ENCODE measurements at regions not wholly inside any gene's neighbourhood (a gene's known extent, or its start where the extent isn't known, plus 50 kb on each side); places are given as distances from the start of the nearest gene placed in this dataset.

DNA sequence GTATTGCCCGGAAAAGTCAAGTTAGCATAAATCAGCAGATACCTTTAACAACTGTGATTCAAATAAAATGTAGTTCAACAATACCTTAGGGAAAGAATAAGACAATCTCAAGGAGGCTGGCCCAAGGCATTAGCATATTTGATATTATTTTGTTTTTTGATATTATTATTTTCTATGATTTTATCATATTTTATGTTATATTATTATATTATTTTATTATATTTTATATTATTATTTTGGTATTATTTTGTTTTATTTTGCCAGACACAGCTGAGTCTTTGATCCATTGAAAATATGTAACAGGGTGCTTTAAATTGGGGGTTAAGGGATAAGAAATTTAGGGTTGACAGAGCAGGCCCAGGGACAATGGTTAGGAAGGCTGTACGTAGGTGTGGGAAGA lies 607.9 kb upstream of the USP15 start:
- DNase-seq (ENCODE audit: low read depth in 4 of 4, low spot score in 3 of 4): no peak

DNA sequence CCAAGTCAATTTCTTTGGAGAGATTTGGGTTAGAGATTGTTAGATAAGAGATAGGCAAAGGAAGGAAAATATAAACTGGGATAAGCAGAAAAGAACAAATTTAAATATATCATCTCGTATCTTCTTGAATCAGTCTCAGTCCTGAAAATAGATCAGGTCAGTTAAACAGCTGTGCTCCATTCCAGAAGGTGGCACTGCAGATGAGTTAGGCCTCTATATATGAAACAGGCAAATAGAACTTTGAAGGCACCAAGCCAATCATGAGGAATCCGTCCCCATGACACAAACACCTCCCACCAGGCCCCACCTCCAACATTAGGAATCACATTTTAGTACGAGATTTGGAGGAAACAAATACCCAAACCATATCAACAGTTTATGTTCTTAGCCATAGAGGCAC lies 605.5 kb upstream of the USP15 start:
- no peak for DNase-seq (ENCODE audit: low read depth in 4 of 4, low spot score in 3 of 4)

DNA sequence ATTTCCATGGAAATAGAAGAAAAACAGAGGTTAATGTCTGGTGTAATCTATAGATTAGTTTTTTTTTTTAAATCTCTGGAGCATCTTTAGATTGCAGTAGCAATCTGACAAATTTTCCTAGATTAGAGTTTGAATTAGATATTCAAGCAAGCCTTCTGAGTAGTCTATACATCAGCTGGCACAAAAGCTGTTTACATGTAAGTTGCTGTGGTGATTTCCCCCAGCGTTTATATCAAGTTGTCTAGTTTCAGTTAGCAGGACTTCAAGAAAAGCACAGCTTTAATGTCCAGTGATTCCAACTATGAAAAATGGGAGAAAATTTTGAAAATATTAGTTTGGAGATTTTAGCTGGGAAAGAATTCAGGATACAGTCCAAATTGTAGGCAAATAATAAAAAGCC lies 605.0 kb upstream of the USP15 start:
- no peak for DNase-seq (ENCODE audit: low read depth in 4 of 4, low spot score in 3 of 4)

DNA sequence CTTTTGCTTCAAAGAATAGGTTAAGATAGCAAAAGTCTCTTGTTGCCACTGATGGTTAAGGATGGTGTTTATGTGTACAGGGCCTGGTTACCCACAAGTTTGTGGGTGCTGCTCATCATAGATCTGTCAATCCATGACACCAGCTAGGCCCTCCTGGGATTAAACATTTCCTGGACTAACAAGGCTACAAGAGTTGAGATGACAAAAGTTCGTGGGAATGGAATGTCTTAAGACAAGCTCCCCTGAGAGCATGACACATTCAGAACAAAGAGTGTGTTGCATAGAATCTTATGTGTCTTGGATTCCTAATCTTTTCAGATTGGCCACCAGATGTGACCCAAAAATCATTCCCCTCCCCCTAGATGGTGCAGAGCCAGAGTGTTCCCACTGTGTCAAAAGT lies 592.5 kb upstream of the USP15 start:
- no peak for DNase-seq (ENCODE audit: low read depth in 4 of 4, low spot score in 3 of 4)

DNA sequence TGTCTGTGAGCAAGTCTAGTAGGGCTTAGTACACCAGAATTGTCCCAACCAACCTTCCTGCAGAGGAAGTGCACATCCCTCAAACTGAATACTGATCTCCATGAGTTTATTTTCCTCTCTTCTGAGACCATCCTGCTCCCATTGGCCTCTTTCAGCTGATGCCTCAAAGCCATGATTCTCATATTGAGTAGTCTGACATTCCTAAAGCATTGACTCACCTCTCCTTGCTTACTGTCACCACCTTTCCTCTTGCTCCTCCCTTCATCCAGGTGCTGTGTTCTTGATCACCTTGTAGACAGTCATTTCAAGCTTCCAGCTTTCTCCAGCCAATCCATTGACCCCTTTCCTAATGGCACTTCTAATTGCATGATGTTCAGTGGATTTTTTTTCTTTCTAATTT lies 583.7 kb upstream of the USP15 start:
- DNase-seq (ENCODE audit: low read depth in 4 of 4, low spot score in 3 of 4): no peak

DNA sequence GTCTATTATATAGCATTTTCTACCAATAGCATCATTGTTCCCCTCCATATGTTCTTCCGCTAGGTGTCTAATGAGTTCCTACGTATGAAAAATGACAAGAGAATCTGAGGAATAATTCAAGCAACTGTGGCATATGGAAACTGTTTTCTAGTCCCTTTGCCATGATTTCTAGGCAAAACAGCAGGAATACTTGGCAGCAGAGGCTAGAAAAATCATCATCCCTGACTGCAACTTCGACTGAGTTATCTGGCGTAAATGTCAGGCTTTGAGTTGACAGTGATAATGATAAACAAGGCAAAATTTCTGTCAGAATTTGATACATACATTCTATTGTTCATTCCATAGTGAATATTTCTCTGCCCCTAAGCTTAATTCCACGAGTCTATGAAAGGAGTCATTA lies 572.8 kb upstream of the USP15 start:
- no peak for DNase-seq (ENCODE audit: low read depth in 4 of 4, low spot score in 3 of 4)

DNA sequence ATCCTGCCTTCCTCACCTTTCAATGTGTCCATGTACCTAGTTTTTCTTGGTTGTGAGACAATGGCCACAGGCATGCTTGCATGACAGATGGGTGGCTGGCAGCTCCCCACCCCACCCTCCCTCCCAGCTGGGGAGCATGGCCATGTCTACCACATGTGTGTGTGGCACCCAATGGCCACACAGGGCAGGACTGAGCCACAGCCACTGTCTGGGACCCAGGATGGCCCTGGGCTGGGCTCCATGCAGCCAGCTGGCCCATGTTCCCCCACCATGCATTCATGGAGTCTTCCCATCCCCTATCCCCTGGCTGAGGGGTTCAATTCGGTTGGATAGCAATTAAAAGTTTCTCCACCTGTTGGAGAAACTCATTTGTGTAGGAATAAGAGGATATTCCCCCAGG lies 566.0 kb upstream of the USP15 start:
- DNase-seq (ENCODE audit: low read depth in 4 of 4, low spot score in 3 of 4): no peak

DNA sequence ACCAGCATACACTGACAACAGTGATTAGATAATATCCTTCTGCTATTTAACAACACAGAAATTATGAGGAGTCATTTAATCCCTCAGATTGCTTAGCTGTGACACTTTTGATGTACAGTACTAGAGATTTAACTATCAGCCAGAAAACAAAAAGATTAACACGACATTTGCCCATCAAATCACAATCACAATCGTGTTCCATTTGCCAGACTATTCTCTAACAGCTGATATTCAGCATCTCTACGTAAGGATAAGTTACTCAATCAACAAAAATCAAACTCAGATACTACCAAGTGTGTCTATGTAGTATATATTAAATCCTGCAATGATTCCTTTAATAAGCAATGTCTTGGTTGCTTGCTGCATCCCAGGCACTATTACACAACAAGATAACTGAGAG lies 558.7 kb upstream of the USP15 start:
- no peak for DNase-seq (ENCODE audit: low read depth in 4 of 4, low spot score in 3 of 4)

DNA sequence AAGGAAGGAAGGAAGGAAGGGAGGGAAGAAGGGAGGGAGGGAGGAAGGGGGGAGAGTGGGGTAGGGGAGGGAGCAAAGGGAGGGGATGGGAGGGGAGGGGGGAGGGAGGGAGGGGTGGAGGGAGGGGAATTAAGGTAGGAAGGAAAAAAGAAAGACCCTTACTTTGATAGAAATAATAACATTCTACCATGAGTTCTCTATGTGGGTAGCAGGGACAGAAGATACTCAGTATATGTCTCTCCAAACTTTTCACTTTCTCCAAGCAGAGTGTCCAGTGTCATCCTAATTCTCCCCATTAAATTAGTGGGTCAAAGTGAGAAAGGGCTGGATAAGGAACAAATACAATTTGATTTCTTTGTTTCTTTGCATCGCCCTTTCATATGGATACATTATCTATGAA lies 553.4 kb upstream of the USP15 start:
- no peak for DNase-seq (ENCODE audit: low read depth in 4 of 4, low spot score in 3 of 4)

DNA sequence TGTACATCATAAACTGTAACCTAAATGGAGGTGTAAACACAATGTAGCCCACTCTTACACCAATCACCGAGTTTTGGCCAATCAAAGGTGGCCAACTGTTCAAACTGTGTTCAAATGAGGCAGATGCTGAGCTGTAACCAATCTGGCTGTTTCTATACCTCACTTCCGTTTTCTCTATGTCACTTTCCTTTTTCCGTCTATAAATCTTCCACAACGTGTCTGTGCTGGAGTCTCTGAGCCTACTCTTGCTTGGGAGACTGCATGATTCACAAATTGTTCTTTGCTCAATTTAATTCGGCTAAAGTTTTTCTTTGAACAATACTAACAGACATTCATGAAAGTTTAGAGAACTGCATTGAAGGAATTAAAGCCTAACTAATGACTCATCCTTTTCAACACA lies 547.1 kb upstream of the USP15 start:
- DNase-seq (ENCODE audit: low read depth in 4 of 4, low spot score in 3 of 4): no peak

DNA sequence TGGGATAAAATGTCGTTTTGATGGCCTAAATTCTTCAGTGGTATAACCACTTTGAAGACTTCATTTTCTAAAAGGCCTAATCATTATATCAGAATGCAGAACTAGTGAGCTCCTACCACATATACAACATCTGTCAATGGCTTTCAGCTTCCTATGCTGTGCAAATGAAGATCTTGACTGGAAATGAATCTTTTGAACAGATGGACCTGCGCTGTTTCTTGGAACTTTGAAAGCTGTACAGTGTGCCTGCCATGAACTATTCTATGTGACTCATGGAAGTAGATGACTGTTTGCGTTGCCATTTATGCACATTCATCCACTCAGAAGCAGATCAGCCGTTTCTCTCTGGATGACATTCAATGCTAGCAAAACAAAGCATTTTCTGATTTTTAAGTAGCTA lies 542.2 kb upstream of the USP15 start:
- DNase-seq (ENCODE audit: low read depth in 4 of 4, low spot score in 3 of 4): no peak

DNA sequence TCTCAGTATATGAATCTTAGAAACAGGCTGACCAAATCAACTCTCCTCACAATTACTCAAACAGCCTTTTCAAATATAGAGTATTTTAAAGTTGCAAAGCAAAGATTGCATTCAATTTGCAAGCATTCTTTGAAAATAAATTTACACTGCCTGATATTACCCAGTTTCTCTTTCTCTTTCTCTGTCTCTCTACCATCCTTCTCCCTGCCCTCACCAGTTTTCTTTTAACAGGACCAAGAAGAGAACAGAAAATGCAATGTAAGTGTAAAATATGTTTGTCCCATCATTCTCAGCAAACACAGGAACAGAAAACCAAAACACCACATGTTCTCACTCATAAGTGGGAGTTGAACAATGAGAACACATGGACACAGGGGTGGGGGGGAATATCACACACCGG lies 520.3 kb upstream of the USP15 start:
- no peak for DNase-seq (ENCODE audit: low read depth in 4 of 4, low spot score in 3 of 4)

DNA sequence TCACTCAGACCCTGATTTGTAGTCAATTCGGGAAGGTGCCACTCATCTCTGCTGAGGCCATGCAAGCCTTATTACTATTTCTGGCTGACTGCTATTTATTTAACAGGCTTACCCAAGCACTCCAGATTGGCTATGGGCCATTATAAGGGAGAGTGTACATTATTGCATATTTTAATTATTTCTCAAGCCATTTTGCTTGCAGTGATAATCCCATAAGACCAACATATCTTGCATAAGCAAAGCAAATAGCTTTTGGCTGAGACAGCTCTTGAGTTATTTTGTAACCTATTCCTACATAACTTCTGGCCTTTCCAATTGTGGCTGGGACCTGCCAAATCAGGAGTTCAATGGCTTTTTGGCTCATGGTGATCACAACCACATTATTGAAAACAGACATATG lies 509.6 kb upstream of the USP15 start:
- DNase-seq (ENCODE audit: low read depth in 4 of 4, low spot score in 3 of 4): no peak

DNA sequence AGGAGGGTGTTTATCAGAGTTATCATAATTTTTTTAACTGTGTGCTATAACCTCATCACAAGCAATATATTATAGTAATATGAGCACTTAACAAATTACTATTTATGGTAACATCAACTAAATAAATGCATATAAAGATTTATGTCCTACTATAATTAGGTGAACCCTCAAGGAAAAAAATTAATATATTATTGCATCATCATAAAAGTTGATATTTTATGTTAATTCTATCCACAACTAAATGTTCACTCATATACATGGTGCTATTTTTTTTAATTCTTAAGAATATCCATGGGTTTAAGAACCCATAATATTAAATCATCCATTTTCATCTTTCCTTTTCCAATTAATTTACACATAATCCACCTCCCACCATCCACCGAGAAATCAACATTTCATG lies 506.0 kb upstream of the USP15 start:
- DNase-seq (ENCODE audit: low read depth in 4 of 4, low spot score in 3 of 4): no peak

DNA sequence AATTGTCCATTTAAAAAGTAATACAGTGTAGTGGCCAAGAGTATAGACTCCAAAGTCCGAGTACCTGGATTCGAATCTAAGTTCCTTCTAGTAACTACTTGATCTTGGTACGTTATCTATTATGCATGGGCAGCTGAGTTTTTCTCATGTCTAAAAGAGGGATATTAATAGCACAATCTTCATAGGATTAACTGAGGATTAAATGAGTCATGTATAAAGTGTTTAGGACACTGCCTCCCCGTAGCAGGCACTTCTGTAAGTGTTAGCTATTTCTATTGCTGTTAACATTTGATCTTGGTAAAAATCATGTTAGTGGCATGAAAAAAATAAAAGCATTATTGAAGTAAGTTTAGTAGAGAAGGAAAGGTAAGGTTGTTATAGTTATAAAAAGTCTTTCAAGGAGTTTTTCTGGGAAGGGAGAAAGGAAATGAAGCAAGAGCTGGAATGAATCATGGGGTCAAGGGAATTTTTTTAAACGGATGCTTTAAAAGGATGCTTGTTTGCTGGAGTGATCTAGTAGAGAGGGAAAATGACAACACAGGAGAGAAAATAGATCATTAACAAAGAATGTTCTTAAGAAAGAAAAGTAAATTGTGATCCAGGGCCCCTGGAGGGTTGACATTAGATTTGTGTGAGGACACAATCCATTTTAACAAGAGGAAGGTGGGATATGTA lies 502.2 kb upstream of the USP15 start:
- DNase-seq (ENCODE audit: low read depth in 4 of 4, low spot score in 3 of 4): no peak

DNA sequence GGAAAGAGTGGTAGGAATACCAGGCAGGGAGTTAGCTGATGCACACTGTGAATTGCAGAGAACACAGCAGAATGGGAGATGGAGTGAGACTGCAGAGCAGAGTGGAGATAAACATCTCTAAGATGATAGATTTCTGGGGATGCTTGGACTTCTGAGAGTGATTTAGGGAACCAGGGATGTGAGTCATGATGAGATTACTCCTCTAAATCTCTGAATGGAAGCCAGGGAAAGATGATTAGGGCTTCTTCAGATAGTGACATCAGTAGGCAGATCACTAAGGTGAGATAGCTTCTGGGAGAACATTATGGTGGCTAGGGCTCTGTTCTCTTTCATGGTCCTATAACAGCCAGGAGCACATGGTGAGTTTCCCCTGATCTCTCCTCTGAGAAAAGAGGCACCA lies 501.5 kb upstream of the USP15 start:
- no peak for DNase-seq (ENCODE audit: low read depth in 4 of 4, low spot score in 3 of 4)

DNA sequence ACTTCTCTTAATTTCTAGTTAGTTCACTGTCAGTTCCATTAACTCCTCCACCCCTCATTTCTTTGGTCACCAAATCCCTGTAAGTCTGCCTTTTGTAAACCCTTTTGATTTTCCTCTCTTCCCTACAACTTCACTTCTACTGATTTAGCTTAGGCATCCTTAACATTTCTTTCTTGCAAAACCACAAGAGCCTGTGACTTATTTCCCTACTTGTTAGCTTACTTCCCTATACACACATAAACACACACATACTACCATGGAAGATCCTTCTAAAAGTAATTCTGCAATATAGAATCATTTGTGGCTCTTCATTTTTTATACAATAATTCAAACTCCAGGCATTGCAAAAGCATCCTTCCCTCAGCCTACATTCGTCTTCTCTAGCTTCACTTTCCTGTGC lies 494.3 kb upstream of the USP15 start:
- DNase-seq (ENCODE audit: low read depth in 4 of 4, low spot score in 3 of 4): no peak

DNA sequence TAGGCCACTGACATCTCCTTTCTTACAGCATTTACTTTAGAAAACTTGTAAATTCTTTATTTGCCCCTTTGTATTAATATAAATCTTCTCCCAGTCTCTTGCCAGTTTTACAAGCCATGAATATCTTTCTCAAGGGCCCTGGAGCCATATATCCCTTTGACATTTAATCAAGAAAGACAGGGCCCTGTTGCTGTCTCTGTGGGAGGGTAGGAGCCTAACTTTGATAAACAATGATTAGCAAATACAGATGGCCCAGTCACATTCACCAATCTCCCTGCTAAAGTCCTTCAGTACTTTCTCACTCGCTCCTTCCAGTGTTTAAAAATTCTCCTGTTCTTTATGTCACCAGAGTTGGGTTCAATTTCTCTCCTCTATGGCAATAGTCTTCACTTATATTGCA lies 479.8 kb upstream of the USP15 start:
- DNase-seq (ENCODE audit: low read depth in 4 of 4, low spot score in 3 of 4): no peak

DNA sequence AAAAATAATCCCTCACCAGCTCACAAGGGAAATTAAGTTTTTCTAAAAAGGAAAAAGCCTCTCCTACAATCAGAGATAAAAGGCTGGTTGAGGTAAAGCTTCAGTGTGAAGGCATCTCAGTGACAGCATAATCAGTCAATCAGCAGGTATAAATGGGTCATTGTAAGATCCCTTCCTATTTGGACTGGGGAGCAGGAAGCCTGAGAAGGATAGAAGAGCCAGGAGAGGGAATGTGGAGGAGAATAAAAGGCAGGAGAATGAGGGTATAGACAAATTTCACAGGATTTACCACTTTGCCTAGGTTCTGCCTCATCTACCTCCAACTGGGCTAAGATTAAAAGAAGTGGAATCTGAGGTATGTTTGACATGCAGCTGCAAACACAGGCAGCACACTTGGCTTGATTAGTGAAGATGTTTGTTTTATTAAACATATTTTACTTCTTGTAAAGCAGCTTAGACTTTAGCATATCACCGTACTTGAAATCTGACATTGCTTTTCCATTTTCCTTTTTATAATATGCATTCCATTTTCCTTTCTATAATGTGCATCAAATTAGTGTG lies 479.1 kb upstream of the USP15 start:
- no peak for DNase-seq (ENCODE audit: low read depth in 4 of 4, low spot score in 3 of 4)

DNA sequence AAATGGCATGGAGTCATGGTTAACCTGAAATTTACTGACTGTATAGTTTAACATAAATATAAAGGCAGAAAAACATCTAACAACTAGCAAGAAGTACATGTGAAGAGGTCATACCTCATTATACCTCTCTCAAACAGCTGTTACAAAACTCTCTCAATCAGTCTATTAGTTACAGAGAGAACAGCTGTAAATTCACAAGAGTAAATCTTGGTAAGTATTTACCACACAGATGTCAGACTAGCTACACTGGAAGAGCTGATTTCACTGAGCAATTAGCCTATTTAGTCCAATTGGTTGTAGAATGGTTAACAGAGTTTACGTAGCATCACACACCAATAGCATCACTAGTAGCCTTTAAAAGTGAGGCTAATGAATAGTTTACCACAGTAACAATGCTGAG lies 463.4 kb upstream of the USP15 start:
- DNase-seq (ENCODE audit: low read depth in 4 of 4, low spot score in 3 of 4): no peak

DNA sequence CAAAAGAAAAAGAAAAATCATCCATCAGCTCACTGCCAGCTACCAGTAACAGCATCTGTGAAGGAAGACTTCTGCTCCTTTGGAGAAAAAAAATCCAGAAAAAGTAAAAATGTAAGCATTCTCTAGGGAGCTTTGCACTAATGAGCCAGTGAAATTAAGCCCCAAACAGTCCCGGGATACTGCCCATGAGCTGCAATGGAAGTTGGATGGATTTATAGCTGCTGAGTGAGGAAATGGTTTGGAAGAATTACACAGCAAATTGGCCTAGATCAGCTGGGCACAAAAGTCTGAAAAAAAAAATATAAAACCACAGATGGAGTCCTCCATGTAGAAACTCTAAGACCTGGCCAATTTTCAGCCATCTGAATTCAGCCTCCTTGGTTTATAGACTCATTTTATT lies 462.9 kb upstream of the USP15 start:
- DNase-seq (ENCODE audit: low read depth in 4 of 4, low spot score in 3 of 4): no peak

DNA sequence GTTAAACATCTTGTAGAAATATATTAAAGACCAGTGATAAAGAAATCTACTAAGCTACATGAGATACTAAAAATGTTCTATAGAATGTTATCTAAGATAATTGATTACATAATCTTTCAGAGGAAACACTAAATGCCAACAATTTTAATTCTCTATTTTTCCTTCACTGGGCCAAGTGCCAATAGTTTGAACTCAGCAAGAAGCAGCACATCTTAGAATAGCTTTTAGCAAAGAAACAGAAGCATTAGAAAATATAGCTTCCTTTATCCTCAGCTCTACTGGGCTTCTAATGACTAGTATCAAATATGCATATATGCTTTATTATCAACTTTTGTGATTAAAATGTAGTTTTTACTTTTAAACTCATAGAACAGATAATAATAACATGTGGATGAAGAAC lies 461.4 kb upstream of the USP15 start:
- DNase-seq (ENCODE audit: low read depth in 4 of 4, low spot score in 3 of 4): no peak

DNA sequence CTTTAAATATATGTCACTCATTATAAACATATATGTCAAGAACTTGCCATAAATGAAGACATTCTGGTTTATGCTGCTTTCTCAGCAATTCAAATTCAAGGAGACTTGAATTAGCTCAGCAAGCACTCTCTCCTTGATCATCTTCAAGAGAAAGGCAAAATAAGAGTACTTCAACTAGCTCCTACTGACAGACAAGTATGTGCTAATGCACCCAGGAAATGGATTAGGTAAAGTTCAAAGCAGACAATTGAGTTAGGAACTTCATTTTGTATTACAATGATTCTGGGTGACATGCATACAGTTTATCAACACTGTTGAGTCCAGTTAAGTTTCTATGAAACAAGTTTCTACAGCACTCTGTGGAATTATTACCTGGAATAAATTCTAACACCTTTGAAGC lies 455.9 kb upstream of the USP15 start:
- no peak for DNase-seq (ENCODE audit: low read depth in 4 of 4, low spot score in 3 of 4)
